HPDE6-E6E7 (cell line): ENCODE measurements at regions not wholly inside any gene's neighbourhood (a gene's known extent, or its start where the extent isn't known, plus 50 kb on each side); places are given as distances from the start of the nearest gene placed in this dataset.
A peak's percentile ranks its signal among the peaks of the same experiment; 100 is the strongest.

Source experiments
- DNase-seq: peaks from one replicate; pipeline ENCODE4 v3.0.0; 2011; ENCODE audit warnings: missing footprints; ENCODE audit errors: extremely low spot score

GRCh38 chr7:26036092-26036491, 115.9 kb upstream of the NFE2L3 start:
- no peak for DNase-seq

DNA sequence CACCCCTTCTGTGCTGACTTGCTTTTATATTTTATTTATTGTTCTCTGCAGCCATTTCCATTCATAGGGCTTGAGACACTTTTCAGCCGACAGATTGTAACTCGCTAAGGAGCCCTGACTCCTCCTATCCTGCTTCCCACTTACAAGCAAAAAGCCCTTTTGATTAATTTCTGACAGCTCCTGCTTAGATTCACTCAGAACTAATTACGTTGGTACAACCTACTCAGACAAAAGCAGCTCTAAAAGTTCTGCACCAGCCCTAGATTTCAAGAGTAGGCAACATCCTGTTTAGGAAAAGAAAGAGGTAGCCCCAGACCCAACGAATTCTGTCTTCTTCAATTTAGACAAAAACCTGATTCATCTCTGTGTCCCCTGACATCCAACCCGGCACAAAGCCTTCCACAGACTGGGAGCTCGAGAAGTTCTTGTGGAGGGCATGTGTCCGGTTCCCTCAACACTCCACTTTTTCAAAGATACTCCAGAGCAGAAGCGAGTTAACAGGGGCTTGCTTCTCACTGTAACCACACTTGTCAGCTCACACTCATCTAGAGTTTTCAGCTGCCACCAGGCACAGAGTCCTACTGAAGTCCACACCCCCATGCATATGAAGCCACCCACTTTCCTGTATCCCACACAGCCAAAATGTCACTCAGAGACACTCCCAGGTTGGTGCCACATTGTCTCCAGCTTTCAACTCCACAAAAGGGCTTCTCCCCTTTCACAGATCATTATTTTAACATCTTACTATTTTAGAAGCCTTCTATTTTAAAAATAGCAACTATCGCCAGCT, 113.6 kb upstream of the NFE2L3 start:
- DNase-seq: no peak

DNA sequence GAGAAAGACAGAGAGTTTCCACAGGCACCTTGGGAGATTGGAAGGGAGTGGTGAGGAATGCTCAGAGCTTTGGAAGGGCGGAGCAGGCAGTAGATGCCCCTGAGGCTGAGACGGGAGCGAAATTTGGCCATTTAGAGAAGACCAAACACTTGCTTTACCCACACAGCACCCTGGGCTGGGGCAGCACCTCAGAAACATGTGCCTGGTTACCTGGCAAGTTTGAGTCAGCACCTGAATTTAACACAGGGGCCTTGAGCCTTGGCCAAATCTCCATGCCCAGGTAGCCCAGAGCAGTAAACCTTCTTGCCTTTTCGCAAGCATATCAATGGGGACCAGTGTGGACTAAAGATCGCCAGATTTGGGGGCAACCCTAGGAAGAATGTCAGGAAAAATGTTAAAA, 111.9 kb upstream of the NFE2L3 start:
- DNase-seq: no peak

GRCh38 chr7:26042237-26042636, 109.8 kb upstream of the NFE2L3 start:
- DNase-seq: no peak

GRCh38 chr7:26043801-26044200, 108.2 kb upstream of the NFE2L3 start:
- DNase-seq: no peak

DNA sequence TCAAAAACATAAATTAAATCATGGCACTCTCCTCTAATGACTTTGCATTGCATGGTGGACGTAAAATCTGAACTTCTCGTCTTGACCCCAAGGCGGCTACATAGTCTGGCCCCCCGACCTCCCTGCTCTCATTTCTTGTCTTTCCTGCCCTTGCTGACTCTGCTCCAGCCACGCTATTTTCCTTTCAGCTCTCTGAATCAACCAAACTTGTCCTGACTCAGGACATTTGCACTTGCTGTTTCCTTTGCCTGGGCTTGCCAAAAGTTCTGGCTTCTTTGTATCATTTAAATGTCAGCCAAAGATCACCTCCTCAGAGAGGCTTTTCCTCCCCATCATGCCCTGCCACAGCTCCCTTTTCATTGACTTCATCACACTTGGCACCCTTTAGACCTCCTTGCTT, 107.7 kb upstream of the NFE2L3 start:
- DNase-seq: no peak

- DNase-seq: no peak
Measured at GRCh38 chr7:26046150-26046549, 105.8 kb upstream of the NFE2L3 start.

- DNase-seq: no peak
Measured at GRCh38 chr7:26046878-26047277, 105.1 kb upstream of the NFE2L3 start.

DNA sequence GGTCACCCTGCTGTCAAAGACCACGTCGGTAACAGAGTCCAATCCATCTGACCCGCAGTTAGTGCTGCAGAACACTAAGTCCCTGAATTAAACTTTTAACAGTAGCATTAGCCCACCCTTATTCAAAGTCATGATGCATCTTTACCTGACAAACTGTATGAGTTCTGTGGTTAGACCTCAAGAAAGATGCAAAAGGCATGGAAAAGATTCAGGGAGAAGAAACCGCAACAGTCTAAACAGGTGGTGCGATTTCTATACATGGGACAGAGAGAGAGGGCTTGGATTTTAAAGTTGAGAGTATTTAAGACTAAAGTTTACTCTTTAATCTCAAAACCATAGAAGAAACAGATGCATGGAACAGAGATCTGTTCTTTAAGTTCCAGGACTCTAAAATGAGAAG, 103.3 kb upstream of the NFE2L3 start:
- no peak for DNase-seq

DNA sequence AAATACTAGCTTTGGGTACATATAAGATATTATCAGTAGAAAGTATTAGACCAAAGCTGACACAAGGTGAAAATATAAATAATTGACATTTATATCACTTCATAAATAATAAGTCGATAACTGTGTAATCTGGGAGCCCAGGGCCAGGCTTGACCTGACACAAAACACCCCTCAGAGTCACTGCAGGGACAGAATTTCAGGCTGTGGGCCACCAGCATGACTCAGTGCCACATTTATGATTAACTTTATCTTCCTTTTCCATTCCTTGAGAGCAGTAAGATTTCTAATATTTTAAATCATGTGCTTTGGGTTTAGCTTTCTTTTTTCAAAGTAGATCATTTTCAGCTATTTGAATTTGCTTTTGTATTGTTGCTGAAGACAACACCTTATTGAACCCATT, 102.9 kb upstream of the NFE2L3 start:
- no peak for DNase-seq

DNA sequence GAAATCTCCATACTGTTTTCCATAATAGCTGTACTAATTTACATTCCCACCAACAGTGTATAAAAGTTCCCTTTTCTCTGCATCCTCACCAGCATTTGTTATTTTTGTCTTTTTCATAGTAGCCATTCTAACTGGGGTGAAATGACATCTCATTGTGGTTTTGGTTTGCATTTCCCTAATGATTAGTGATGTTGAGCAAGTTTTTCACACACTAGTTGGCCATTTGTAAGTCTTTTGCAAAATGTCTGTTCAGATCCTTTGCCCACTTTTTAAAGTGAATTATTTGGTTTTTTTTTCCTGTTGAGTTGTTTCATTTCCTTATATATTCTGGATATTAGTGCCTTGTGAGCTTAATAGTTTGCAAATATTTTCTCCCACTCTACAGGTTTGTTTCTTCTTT, 101.0 kb upstream of the NFE2L3 start:
- DNase-seq: no peak

DNA sequence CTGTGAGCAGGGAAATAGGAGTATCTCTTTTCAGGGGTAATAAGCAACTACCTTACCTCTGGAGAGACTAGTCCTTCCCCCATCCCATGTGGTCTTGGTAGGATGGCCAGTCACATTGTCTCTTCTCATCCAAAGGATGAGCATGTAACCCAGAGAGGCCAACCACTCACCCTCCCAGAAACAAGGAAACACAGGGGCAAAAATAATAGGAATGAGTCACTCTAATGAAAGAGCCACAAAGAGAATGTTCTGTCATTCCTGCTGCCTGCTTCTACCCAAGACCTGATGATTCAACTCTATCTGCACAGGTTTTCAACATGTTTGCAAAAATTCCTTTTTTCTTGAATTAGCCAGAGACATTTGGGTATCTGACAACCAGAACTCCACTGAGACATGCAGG, 99.3 kb upstream of the NFE2L3 start:
- DNase-seq: peak; percentile 74

DNA sequence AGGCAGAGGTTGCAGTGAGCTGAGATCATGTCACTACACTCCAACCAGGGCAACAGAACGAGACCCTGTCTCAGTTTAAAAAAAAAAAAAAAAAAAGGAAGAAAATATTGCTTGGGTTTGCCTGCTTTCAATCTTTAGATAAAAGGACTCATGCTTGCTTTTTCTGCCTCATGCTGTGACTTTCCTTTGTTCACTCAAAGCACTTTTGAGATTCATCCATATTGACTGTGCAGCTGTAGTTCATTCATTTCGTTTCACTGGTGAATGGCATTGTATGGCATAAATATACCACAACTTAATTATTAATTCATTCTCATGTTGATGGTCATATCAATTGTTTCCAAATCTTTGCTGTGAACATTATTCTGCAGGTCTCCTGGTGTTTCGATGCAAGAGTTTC, 97.6 kb upstream of the NFE2L3 start:
- no peak for DNase-seq

GRCh38 chr7:26055241-26055640, 96.8 kb upstream of the NFE2L3 start:
- DNase-seq: no peak

DNA sequence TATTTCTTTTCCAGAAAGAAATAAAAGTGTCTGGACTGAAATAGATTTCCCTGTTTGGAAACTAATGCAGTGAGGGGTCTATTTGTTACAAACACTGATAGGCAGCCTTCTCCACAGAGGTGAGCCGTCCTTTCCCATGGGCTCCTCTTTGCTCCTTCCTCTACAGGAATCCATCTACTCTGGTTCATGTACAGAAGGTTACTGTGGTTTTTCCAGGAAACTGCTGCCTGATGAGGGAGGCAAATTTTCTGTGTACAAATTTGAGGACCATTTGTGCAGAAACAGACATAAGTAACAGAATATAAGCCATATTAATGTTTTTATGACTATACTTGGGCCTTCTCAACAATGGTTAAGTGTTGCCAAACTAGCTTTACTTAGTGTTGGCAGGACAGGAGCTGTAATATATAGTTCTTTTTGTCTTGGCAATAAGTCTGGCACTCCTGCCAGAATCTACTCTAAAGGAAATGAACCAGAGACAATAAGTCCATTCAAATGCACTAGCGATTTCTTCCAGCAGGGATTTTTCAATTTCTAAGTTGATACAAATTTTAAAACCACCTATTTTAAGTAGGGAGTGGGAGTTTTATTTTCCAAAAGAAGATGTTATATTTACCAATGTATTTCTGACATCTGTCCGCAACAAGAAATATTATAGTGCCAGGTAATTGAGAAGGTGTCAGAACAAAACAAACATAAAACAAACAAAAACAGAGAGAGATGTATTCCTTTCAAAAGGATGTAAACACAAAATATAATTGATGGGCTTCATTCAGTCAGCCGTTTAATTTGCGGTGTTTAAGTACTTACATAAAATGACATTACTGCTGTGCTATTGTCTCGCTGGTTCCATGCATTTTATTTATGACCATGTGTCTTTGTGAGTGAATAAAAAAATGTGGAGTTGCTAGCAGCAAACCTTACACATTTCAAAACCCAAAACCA, 91.0 kb upstream of the NFE2L3 start:
- no peak for DNase-seq

GRCh38 chr7:26061678-26062603, 90.1 kb upstream of the NFE2L3 start:
- DNase-seq: peak; percentile 67

GRCh38 chr7:26065652-26066051, 86.3 kb upstream of the NFE2L3 start:
- DNase-seq: no peak

DNA sequence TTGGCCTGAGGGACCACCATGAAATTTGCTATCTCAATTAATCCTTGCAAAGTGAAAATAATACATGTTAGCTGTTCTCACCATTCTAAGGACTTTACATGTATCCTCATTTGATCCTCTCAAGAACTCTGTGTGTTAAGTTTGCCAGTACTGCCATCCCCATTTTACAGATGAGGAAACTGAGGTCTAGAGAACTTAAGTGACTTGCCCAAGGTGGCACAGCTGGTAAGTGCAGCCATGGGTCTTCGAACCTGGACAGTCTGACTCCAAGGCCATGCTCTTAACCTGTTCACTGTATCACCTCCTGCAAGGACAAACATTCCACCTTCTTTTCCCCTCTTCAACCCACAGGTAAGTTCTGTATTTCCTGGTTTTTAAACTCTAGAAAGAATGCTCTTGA, 85.3 kb upstream of the NFE2L3 start:
- no peak for DNase-seq

- no peak for DNase-seq
Measured at GRCh38 chr7:26070290-26070689, 81.7 kb upstream of the NFE2L3 start.

- DNase-seq: no peak
Measured at GRCh38 chr7:26071622-26072456, 80.2 kb upstream of the NFE2L3 start.

DNA sequence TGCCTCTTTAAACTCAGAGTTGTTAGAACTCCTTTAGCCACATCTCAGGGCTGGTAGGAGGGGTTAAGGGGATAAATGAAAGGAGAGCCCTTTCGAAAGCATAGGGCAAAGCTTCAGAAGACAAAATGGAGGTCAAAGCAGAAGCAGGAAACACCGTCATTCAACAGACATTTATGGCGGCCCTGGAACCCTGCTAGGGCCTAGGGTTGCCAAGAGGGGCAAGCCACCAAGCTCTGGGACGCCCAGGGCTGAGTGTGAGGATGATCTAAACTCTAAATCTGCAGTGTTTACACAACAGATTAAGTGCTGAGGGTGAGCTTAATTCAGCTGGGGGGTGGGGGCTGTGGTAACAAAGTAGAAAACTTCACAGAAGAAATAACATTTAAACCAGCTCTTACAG, 79.0 kb upstream of the NFE2L3 start:
- no peak for DNase-seq
